NCI-H1417 treated with DMSO at 0.1 percent for 48 hours (cell line): ENCODE measurements at regions not wholly inside any gene's neighbourhood (a gene's known extent, or its start where the extent isn't known, plus 50 kb on each side); places are given as distances from the start of the nearest gene placed in this dataset.

ENCODE experiments used
- DNase-seq: peaks from one replicate; lab custom pipeline; 2025; lab: John Stamatoyannopoulos, UW

- no peak for DNase-seq
These were observed 253.4 kb upstream of the SLC24A2 start for GRCh38 chr9:20042128-20042711.

GRCh38 chr9:20041697-20042081 is 252.9 kb upstream of the SLC24A2 start:
- DNase-seq, result no peak

DNA sequence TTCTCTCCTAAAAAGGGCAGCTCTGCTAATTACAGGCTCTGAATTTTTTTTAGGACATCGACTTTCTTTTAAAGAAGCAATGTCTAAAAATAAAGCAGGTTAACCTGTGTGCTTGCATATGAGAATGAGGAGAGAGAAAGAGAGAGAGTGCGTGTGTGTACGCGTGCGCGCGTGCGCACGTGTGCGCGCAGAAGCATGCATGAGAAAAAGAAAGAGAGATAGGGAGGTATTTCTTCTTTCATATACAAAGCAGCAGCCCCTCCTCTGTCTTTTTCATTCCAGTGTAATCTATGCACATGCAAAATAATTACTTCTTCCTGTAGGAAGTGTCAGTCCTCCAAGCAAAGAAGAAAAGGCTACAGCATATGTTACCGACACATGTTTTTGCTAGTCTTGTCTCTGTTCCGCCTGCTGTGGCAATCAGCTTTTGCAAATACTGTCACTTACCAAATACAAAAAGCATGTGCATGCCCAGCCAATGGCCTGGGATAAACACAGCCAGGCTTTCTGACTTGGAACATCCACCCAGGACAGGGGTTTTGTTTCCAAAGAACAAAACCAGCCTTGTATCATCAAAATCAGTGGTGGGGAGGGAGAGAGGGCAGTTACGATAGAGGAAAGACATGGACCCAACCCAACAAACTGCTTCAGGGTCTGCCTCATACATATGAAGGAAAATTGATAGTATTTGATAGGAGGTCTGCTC is 252.3 kb upstream of the SLC24A2 start:
- DNase-seq, result no peak

DNA sequence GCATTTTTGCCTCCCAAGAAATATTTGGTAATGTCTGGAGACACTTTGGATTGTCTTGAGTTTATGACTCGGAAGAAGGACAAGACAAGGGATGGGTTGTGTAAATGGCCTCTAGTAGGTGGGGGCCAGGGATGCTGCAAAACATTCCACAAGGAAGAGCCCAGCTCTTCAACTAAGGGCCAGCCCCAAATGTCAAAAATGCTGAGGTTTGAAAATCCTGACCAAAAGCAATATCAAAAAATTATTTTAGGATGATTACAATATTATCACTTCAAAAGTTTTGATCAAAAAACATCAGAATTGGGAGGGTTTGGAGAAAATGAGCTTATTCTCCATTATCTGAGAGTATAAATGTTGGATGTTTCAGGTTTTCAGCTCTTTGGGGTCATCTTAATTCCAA is 248.9 kb upstream of the SLC24A2 start:
- DNase-seq, result no peak

DNA sequence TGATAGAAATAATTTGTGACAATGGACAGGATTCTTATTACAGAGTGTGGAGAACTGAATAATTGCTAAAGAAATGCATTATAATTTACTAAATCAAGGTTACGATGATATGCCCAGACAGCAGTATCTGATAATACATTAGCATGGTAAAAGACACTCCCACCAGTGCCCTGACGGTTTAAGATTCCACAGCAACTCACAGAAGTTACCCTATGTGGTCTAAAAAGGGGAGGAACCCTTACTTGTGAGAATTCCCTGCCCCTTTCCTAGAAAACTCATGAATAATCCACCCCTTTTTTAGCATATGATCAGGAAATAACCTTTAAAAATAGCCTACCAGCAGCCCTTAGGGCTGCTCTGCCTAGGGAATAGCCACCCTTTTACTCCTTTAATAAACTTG is 244.7 kb upstream of the SLC24A2 start:
- DNase-seq, result no peak

DNA sequence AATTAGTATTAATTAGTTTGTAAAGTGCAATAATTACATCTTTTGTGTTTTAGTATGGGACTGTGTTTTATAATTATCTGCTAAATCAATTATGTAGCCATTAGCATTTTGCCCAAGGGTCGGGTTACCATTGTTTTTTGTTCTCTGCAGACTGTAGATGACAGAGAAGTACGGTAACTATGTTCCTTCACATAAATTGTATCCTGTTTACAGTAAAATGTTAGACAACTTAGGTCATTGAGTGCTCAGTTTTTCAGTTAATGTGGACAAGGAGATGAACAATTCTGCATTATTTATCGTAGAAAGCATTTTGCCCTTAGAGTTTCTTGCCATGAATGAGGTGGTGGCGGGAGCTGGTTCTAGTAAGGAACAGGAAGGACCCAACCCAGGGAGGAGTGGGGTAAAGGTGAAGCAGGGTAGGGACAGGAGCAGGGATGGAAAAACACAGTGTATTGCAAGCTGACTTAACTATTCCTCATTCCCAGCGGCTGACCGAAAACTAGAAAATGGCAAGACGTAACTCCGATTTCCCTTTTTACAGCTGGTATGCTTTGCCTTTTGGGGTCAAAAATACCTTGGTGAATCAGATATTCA is 243.7 kb upstream of the SLC24A2 start:
- no peak for DNase-seq

- DNase-seq, result no peak
These were observed 243.0 kb upstream of the SLC24A2 start for GRCh38 chr9:20031836-20032235.

- no peak for DNase-seq
These were observed 241.8 kb upstream of the SLC24A2 start for GRCh38 chr9:20030671-20031070.

GRCh38 chr9:20030221-20030620 is 241.4 kb upstream of the SLC24A2 start:
- no peak for DNase-seq

GRCh38 chr9:20028849-20029231 is 240.0 kb upstream of the SLC24A2 start:
- no peak for DNase-seq

DNA sequence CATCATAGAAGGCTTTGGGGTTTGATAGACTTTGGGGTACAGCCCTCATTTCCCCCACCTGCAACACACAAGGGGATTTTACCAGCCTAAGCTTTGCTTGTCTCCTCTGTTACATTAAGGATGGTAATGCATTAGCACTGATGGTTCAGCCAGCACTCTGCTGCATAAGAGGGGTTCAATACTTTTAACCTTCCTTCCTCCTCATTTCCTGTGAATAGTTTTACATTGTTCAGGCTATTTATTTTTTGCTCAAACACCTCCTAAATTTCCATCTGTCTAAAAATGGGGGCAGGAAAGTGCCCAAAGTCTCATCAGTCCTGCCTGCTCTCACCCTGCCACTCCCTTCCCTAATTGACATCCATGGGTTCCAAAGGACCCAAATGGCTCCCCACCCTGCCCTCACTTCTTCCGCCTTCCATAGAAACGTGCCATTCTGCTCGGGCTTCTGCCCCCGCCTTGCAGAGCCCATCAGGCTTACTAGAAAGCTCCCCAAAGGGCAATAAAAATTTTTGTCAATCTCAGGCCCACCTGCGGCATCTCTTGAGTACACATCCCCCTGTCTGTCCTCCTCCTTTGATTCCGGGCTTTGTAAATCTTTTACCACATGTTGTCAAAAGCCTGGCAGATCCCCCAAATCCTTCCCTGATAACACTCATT is 239.5 kb upstream of the SLC24A2 start:
- no peak for DNase-seq

DNA sequence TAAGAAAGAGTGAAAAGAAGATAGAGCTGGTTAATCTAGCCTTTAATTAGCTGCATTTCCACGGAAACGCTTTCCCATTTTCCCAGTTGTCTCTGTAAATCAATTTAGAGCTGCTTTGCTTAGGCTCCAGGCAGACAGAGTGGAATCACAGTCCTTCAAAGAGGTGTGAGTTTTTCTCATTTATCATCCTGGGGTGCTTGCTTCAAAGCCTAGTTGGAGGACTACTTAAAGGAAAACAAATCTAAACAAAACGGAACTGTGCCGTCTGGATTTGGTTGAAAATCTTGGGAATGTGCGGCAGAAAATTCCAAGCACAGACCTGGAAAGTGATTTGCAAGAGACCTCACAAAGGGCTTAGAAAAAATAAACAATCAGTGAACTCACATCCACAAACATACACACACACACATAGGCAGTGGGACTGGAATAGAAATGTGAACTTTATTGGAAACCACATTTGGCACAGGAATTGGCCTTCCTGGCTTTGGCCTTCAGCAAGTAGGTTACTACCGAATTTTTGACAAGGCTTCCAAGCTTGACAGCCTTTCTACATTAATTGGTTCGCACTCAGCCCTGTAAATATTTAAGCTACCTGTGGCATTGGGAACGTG is 235.2 kb upstream of the SLC24A2 start:
- no peak for DNase-seq

- DNase-seq, result no peak
These were observed 234.5 kb upstream of the SLC24A2 start for GRCh38 chr9:20023210-20023905.

DNA sequence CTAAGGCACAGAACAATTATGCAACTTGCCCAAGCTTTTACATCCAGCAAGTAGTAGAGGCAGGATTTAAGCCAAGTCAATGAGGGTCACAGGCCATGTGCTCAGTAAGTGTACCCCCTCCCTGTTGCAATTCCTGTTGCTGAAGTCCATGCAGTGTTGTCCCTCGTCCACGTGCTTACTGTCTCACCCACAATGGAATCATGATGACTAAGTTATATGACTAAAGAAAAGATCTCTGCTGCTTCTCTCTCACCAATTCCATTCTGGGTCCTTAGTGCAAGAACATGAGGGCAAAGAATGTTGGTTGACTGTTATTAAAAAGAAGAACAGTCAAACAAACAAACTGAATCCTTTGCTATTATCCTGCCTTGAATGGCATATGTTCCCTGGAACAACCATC is 233.6 kb upstream of the SLC24A2 start:
- no peak for DNase-seq

- DNase-seq, result no peak
These were observed 227.8 kb upstream of the SLC24A2 start for GRCh38 chr9:20016611-20017010.

GRCh38 chr9:20015427-20015931 is 226.6 kb upstream of the SLC24A2 start:
- DNase-seq, result no peak

GRCh38 chr9:20014168-20014567 is 225.3 kb upstream of the SLC24A2 start:
- no peak for DNase-seq

GRCh38 chr9:20012232-20012631 is 223.4 kb upstream of the SLC24A2 start:
- DNase-seq, result no peak

- no peak for DNase-seq
These were observed 220.8 kb upstream of the SLC24A2 start for GRCh38 chr9:20009606-20010005.

GRCh38 chr9:20002011-20002410 is 213.2 kb upstream of the SLC24A2 start:
- DNase-seq, result no peak

DNA sequence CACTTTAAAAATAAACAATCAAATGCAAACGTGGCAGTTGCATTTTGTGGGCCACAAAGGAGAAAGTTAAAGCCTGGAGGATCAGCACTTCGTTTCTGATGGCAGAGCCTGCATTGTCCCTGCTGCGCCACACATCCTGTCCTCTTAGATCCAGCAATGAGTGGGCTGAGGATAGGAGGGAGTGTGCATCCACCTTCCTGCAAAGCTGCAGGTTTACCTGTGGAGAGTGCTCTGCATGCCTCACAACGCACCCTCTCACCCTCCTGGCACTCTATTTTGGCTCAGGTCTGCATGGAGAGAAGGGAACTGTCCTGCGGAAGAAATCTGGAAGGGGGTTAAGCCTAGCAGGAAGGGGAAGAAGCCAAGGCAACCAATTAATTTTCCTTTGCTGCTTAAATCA is 212.2 kb upstream of the SLC24A2 start:
- no peak for DNase-seq

GRCh38 chr9:19999491-20000057 is 210.7 kb upstream of the SLC24A2 start:
- DNase-seq, result no peak
